Epithelial cell of proximal tubule (primary cell): ENCODE measurements at regions not wholly inside any gene's neighbourhood (a gene's known extent, or its start where the extent isn't known, plus 50 kb on each side); places are given as distances from the start of the nearest gene placed in this dataset.

Source experiments
- DNase-seq: peaks from one replicate; pipeline ENCODE4 v3.0.0-alpha.2; 2011; ENCODE audit warnings: low read depth
- H3K4me3 ChIP-seq: 2 replicates; pipeline ENCODE4 v1.5.1; 2011; ENCODE audit warnings: low read depth, mild to moderate bottlenecking, low read length
- CTCF ChIP-seq: conservative IDR thresholded peaks from 2 replicates; pipeline ENCODE4 v1.5.1; 2012; ENCODE audit warnings: low read depth, mild to moderate bottlenecking, low read length

- no peak for DNase-seq
- no peak for TF ChIP-seq CTCF
- no peak overlapping the region for H3K4me3 ChIP-seq
These were observed 234.3 kb downstream of the OSR1 start for GRCh38 chr2:19124135-19124534.

GRCh38 chr2:19123556-19123955, 234.9 kb downstream of the OSR1 start:
- no peak for TF ChIP-seq CTCF
- H3K4me3 ChIP-seq = no peak overlapping the region
- DNase-seq = no peak

- DNase-seq = no peak
- no peak for TF ChIP-seq CTCF
- H3K4me3 ChIP-seq = no peak overlapping the region
These were observed 236.2 kb downstream of the OSR1 start for GRCh38 chr2:19122220-19122619.

GRCh38 chr2:19120941-19121750, 237.3 kb downstream of the OSR1 start:
- no peak for DNase-seq
- no peak overlapping the region for H3K4me3 ChIP-seq
- TF ChIP-seq CTCF = no peak

GRCh38 chr2:19120181-19120580, 238.2 kb downstream of the OSR1 start:
- no peak for TF ChIP-seq CTCF
- no peak overlapping the region for H3K4me3 ChIP-seq
- DNase-seq = no peak

- H3K4me3 ChIP-seq = no peak overlapping the region
- TF ChIP-seq CTCF = no peak
- no peak for DNase-seq
These were observed 239.0 kb downstream of the OSR1 start for GRCh38 chr2:19119326-19120001.
